Panc1 (cell line): ENCODE measurements at regions not wholly inside any gene's neighbourhood (a gene's known extent, or its start where the extent isn't known, plus 50 kb on each side); places are given as distances from the start of the nearest gene placed in this dataset.

Source experiments
- CTCF ChIP-seq: fragments of 450-650 bp; IDR thresholded peaks from 2 replicates; pipeline ENCODE4 v1.5.1; 2017; ENCODE audit warnings: mild to moderate bottlenecking
- SIN3A ChIP-seq: IDR thresholded peaks from 2 replicates; pipeline ENCODE4 v1.6.1; 2012; ENCODE audit warnings: low read depth, mild to moderate bottlenecking, low read length, moderate library complexity, borderline replicate concordance; ENCODE audit not compliant: insufficient read depth

GRCh38 chr6:16903470-16903869 is 142.2 kb upstream of the ATXN1 start:
- TF ChIP-seq SIN3A: no peak
- TF ChIP-seq CTCF: no peak
